Spleen (tissue), 11 donors: ENCODE measurements at regions not wholly inside any gene's neighbourhood (a gene's known extent, or its start where the extent isn't known, plus 50 kb on each side); places are given as distances from the start of the nearest gene placed in this dataset.
A peak's percentile ranks its signal among the peaks of the same experiment; 100 is the strongest.
"Not testable (repeated sequence)": the region's sequence is repeated elsewhere in the genome, so short reads cannot be mapped to it uniquely, and the experiment has no call there.

ENCODE experiments used
- DNase-seq: peaks from one replicate; pipeline ENCODE4 v3.0.0-alpha.2; 2020
- H3K27ac ChIP-seq, 8 donors: fragments of 200-600 bp; sonication (generic) in 7 of 8; 1 replicate in 4 of 8; 2 replicates in 4 of 8; pipeline versions ENCODE4 v1.5.0 to v1.8.0; 2016 to 2021; ENCODE audit warnings: inconsistent platforms in 4 of 8, mild to moderate bottlenecking in 4 of 8, moderate library complexity in 1 of 8
- H3K27me3 ChIP-seq, 7 donors: fragments of 200-600 bp; sonication (generic) in 6 of 7; replicated peaks in 1 of 7; 1 replicate in 4 of 7; 2 replicates in 3 of 7; pipeline versions ENCODE4 v1.5.0 to v1.8.0; 2016 to 2021; ENCODE audit warnings: inconsistent platforms in 3 of 7, mild to moderate bottlenecking in 1 of 7
- H3K36me3 ChIP-seq, 6 donors: fragments of 200-600 bp; sonication (generic) in 5 of 6; 1 replicate in 4 of 6; 2 replicates in 2 of 6; pipeline versions ENCODE4 v1.5.0 to v1.8.0; 2016 to 2021; ENCODE audit warnings: inconsistent platforms in 2 of 6
- H3K4me1 ChIP-seq, 6 donors: fragments of 200-600 bp; sonication (generic) in 5 of 6; 1 replicate in 3 of 6; 2 replicates in 3 of 6; pipeline versions ENCODE4 v1.5.0 to v1.8.0; 2016 to 2021; ENCODE audit warnings: inconsistent platforms in 3 of 6
- H3K4me3 ChIP-seq, 8 donors: fragments of 200-600 bp; sonication (generic) in 7 of 8; 1 replicate in 4 of 8; 2 replicates in 4 of 8; pipeline versions ENCODE4 v1.5.0 to v1.8.0; 2016 to 2021; ENCODE audit warnings: inconsistent platforms in 4 of 8, mild to moderate bottlenecking in 4 of 8, moderate library complexity in 2 of 8
- H3K9me3 ChIP-seq, 8 donors: fragments of 200-600 bp; sonication (generic) in 7 of 8; 1 replicate in 4 of 8; 2 replicates in 4 of 8; pipeline versions ENCODE4 v1.5.0 to v1.8.0; 2016 to 2021; ENCODE audit warnings: inconsistent platforms in 4 of 8
- CTCF ChIP-seq, 11 experiments: fragments of 200-600 bp in 7 of 11; fragments of 450-650 bp in 4 of 11; sonication (generic) in 4 of 11; IDR thresholded peaks in 8 of 11; conservative IDR thresholded peaks in 3 of 11; 1 replicate in 7 of 11; 2 replicates in 4 of 11; pipeline versions ENCODE4 v1.4.0 to v1.8.0; 2016 to 2021; ENCODE audit warnings: antibody characterized with exemption in 11 of 11, inconsistent platforms in 4 of 11, mild to moderate bottlenecking in 1 of 11
- POLR2A ChIP-seq, 3 donors: fragments of 450-650 bp; IDR thresholded peaks; one replicate each; pipeline ENCODE4 v1.5.1; 2017; ENCODE audit warnings: antibody characterized with exemption in 3 of 3, mild to moderate bottlenecking in 1 of 3
- POLR2AphosphoS5 ChIP-seq, 3 donors: sonication (generic); formaldehyde crosslinking; IDR thresholded peaks; one replicate each; pipeline ENCODE4 v1.5.1; 2017; ENCODE audit warnings: antibody characterized with exemption in 3 of 3
- WGBS, 5 donors: extraction: QIAGEN DNeasy Blood & Tissue Kit in 3 of 5; methylation state at CpG; one replicate each; pipeline versions ENCODE4 v1.1.5 to v1.1.7; 2013 to 2018; 5-methylcytosine and 5-hydroxymethylcytosine counted together
- intact Hi-C: fragments of 100-400 bp; cut with DNase I; formaldehyde crosslinking; loops from one replicate; pipeline ENCODE4 v1.15.0; 2023; ENCODE audit warnings: low total_unique reads
- donor health status: healthy with polysubstance abuse.
- donor health status: DM: no; HTN: no; CAD: no; lungs with moderate emphysema.
- donor health status: DM: no; HTN: no; CAD: no.
- donor health status: Bipolar disorder and iron deficiency.
- donor health status: healthy.
- donor health status: DM: no; HTN: no; CAD: no.
- donor health status: DM: yes; HTN: yes; CAD: no.

GRCh38 chr11:90288212-90288821 lies 65.5 kb upstream of the CHORDC1 start:
- no peaks in the 10 kb centered on the region for H3K27me3 ChIP-seq
- DNase-seq: no peak
- H3K9me3 ChIP-seq: no peaks in the 10 kb centered on the region
- H3K27ac ChIP-seq: no peak overlapping the region
- H3K4me1 ChIP-seq: no peaks in the 10 kb centered on the region
- intact Hi-C loops: no loop called here
- no peak overlapping the region for H3K4me3 ChIP-seq
- no peaks in the 10 kb centered on the region for H3K36me3 ChIP-seq
- 58 to 72% (median 66%) methylated on average over 3 of the region's 3 CpGs for WGBS, 5 donors
- TF ChIP-seq POLR2AphosphoS5 (IDR thresholded peaks at IDR 0.05) (no peak), CTCF (IDR thresholded peaks at IDR 0.05 in 8 of 11, conservative IDR thresholded peaks at IDR 0.05 in 3 of 11) (peak in 4 of 11 experiments; percentile 15 to 29 (median 19))

GRCh38 chr11:90286640-90287039 lies 63.8 kb upstream of the CHORDC1 start:
- Histone ChIP-seq H3K4me3 (no peak overlapping the region), H3K4me1 (no peaks in the 10 kb centered on the region), H3K27ac (no peak overlapping the region), H3K36me3 (no peaks in the 10 kb centered on the region), H3K27me3 (no peaks in the 10 kb centered on the region), H3K9me3 (no peaks in the 10 kb centered on the region)
- no peak for DNase-seq
- TF ChIP-seq CTCF (IDR thresholded peaks at IDR 0.05 in 8 of 11, conservative IDR thresholded peaks at IDR 0.05 in 3 of 11): no peak
- no peak for TF ChIP-seq POLR2AphosphoS5 (IDR thresholded peaks at IDR 0.05)
- no peak for TF ChIP-seq POLR2A (IDR thresholded peaks at IDR 0.05)
- WGBS, 5 donors: 83 to 92% (median 90%) methylated on average over 2 of the region's 2 CpGs
- intact Hi-C loops: no loop called here

- WGBS, 5 donors: 44 to 74% (median 68%) methylated on average over 1 of the region's 1 CpG
- DNase-seq: no peak
- Histone ChIP-seq H3K27me3 (peaks cover 0 to 4% (median 0%) of the 10 kb centered on the region in 7 donors), H3K27ac (no peak overlapping the region), H3K36me3 (no peaks in the 10 kb centered on the region), H3K9me3 (no peaks in the 10 kb centered on the region), H3K4me1 (no peaks in the 10 kb centered on the region), H3K4me3 (no peak overlapping the region)
- TF ChIP-seq POLR2AphosphoS5 (IDR thresholded peaks at IDR 0.05): no peak
- no peak for TF ChIP-seq CTCF (IDR thresholded peaks at IDR 0.05 in 8 of 11, conservative IDR thresholded peaks at IDR 0.05 in 3 of 11)
- no peak for TF ChIP-seq POLR2A (IDR thresholded peaks at IDR 0.05)
- intact Hi-C loops: no loop called here
These were observed 61.3 kb upstream of the CHORDC1 start for GRCh38 chr11:90284171-90284570.

- 92 to 96% (median 96%) methylated on average over 13 of the region's 13 CpGs for WGBS, 5 donors
These were observed 59.8 kb upstream of the CHORDC1 start for GRCh38 chr11:90282551-90283071.

More at GRCh38 chr11:90282551-90283071, 59.8 kb upstream of the CHORDC1 start:
- H3K27ac ChIP-seq, H3K36me3 ChIP-seq, H3K27me3 ChIP-seq, H3K4me1 ChIP-seq, H3K4me3 ChIP-seq, H3K9me3 ChIP-seq, intact Hi-C loops: not testable (repeated sequence)
- DNase-seq: peak; percentile 47
